Dendritic cell treated with granulocyte-macrophage colony-stimulating factor and Interleukin-4, amounts not matched to agents 40 ng/mL and 50 ng/mL, for 4 days (primary cell): ENCODE measurements at regions not wholly inside any gene's neighbourhood (a gene's known extent, or its start where the extent isn't known, plus 50 kb on each side); places are given as distances from the start of the nearest gene placed in this dataset.
"Not testable (repeated sequence)": the region's sequence is repeated elsewhere in the genome, so short reads cannot be mapped to it uniquely, and the experiment has no call there.

Experiments
- H3K27ac Mint-ChIP-seq: one replicate; pipeline ENCODE4 v1.8.0; 2022; ENCODE audit warnings: mild to moderate bottlenecking, mixed read lengths
- H3K27me3 Mint-ChIP-seq: one replicate; pipeline ENCODE4 v1.8.0; 2022; ENCODE audit warnings: mild to moderate bottlenecking, mixed read lengths
- H3K36me3 Mint-ChIP-seq: one replicate; pipeline ENCODE4 v1.8.0; 2022; ENCODE audit warnings: low read depth, mixed read lengths
- H3K4me1 Mint-ChIP-seq: one replicate; pipeline ENCODE4 v1.8.0; 2022; ENCODE audit warnings: low read depth, mixed read lengths
- H3K4me3 Mint-ChIP-seq: one replicate; pipeline ENCODE4 v1.8.0; 2022; ENCODE audit warnings: mild to moderate bottlenecking, moderate library complexity, mixed read lengths
- H3K9me3 Mint-ChIP-seq: one replicate; pipeline ENCODE4 v1.8.0; 2022; ENCODE audit warnings: mixed read lengths
- intact Hi-C: fragments of 100-400 bp; cut with micrococcal nuclease; formaldehyde crosslinking; loops from one replicate; pipeline ENCODE4 v1.15.0; 2022

GRCh38 chr13:90706631-90707030, 640.9 kb upstream of the MIR17HG start:
- H3K4me1 Mint-ChIP-seq, result peaks cover 5% of the 10 kb centered on the region
- intact Hi-C loops, result no loop called here
- no peaks in the 10 kb centered on the region for H3K9me3 Mint-ChIP-seq
- H3K4me3 Mint-ChIP-seq, result no peak overlapping the region
- H3K27ac Mint-ChIP-seq, result no peak overlapping the region
- H3K36me3 Mint-ChIP-seq, result no peaks in the 10 kb centered on the region
- no peaks in the 10 kb centered on the region for H3K27me3 Mint-ChIP-seq

- H3K9me3 Mint-ChIP-seq, result no peaks in the 10 kb centered on the region
- intact Hi-C loops, result no loop called here
- no peaks in the 10 kb centered on the region for H3K27me3 Mint-ChIP-seq
- H3K4me1 Mint-ChIP-seq, result peaks cover 11% of the 10 kb centered on the region
- no peaks in the 10 kb centered on the region for H3K36me3 Mint-ChIP-seq
- no peak overlapping the region for H3K27ac Mint-ChIP-seq
- H3K4me3 Mint-ChIP-seq, result no peak overlapping the region
Measured at GRCh38 chr13:90708128-90708527, 639.4 kb upstream of the MIR17HG start.

- Mint-ChIP-seq H3K4me1 (peaks cover 21% of the 10 kb centered on the region), H3K9me3 (no peaks in the 10 kb centered on the region), H3K36me3 (no peaks in the 10 kb centered on the region), H3K4me3 (no peak overlapping the region), H3K27ac (no peak overlapping the region), H3K27me3 (no peaks in the 10 kb centered on the region)
- intact Hi-C loops, result no loop called here
Measured at GRCh38 chr13:90709319-90709718, 638.2 kb upstream of the MIR17HG start.

GRCh38 chr13:90710164-90710759, 637.2 kb upstream of the MIR17HG start:
- intact Hi-C loops, result no loop called here
- Mint-ChIP-seq H3K27ac (no peak overlapping the region), H3K4me3 (no peak overlapping the region), H3K4me1 (peaks cover 21% of the 10 kb centered on the region), H3K27me3 (no peaks in the 10 kb centered on the region), H3K36me3 (no peaks in the 10 kb centered on the region), H3K9me3 (no peaks in the 10 kb centered on the region)

GRCh38 chr13:90713441-90714133, 633.9 kb upstream of the MIR17HG start:
- no peak overlapping the region for H3K4me3 Mint-ChIP-seq
- H3K9me3 Mint-ChIP-seq, result no peaks in the 10 kb centered on the region
- no peaks in the 10 kb centered on the region for H3K27me3 Mint-ChIP-seq
- no peaks in the 10 kb centered on the region for H3K36me3 Mint-ChIP-seq
- H3K27ac Mint-ChIP-seq, result no peak overlapping the region
- H3K4me1 Mint-ChIP-seq, result peaks cover 21% of the 10 kb centered on the region
- intact Hi-C loops, result no loop called here

GRCh38 chr13:90715485-90715884, 632.0 kb upstream of the MIR17HG start:
- Mint-ChIP-seq H3K9me3 (no peaks in the 10 kb centered on the region), H3K36me3 (no peaks in the 10 kb centered on the region), H3K4me3 (no peak overlapping the region), H3K27me3 (no peaks in the 10 kb centered on the region), H3K4me1 (peaks cover 18% of the 10 kb centered on the region), H3K27ac (no peak overlapping the region)
- intact Hi-C loops, result no loop called here

GRCh38 chr13:90717451-90717936, 630.0 kb upstream of the MIR17HG start:
- Mint-ChIP-seq H3K27me3 (no peaks in the 10 kb centered on the region), H3K36me3 (no peaks in the 10 kb centered on the region), H3K4me1 (peaks cover 16% of the 10 kb centered on the region), H3K27ac (no peak overlapping the region), H3K4me3 (no peak overlapping the region), H3K9me3 (peaks cover 6% of the 10 kb centered on the region)
- intact Hi-C loops, result no loop called here

- intact Hi-C loops, result no loop called here
- Mint-ChIP-seq H3K4me1 (no peaks in the 10 kb centered on the region), H3K4me3 (no peak overlapping the region), H3K9me3 (peaks cover 6% of the 10 kb centered on the region), H3K36me3 (no peaks in the 10 kb centered on the region), H3K27ac (no peak overlapping the region), H3K27me3 (no peaks in the 10 kb centered on the region)
Measured at GRCh38 chr13:90719461-90719860, 628.0 kb upstream of the MIR17HG start.

GRCh38 chr13:90721937-90722336, 625.5 kb upstream of the MIR17HG start:
- no peaks in the 10 kb centered on the region for H3K36me3 Mint-ChIP-seq
- no peaks in the 10 kb centered on the region for H3K4me1 Mint-ChIP-seq
- no peak overlapping the region for H3K27ac Mint-ChIP-seq
- H3K27me3 Mint-ChIP-seq, result no peaks in the 10 kb centered on the region
- H3K4me3 Mint-ChIP-seq, result no peak overlapping the region
- intact Hi-C loops, result no loop called here
- H3K9me3 Mint-ChIP-seq, result peaks cover 6% of the 10 kb centered on the region

GRCh38 chr13:90723381-90723780, 624.1 kb upstream of the MIR17HG start:
- Mint-ChIP-seq H3K4me1 (no peaks in the 10 kb centered on the region), H3K27ac (no peak overlapping the region), H3K27me3 (no peaks in the 10 kb centered on the region), H3K36me3 (no peaks in the 10 kb centered on the region), H3K9me3 (peaks cover 6% of the 10 kb centered on the region), H3K4me3 (no peak overlapping the region)
- intact Hi-C loops, result no loop called here

DNA sequence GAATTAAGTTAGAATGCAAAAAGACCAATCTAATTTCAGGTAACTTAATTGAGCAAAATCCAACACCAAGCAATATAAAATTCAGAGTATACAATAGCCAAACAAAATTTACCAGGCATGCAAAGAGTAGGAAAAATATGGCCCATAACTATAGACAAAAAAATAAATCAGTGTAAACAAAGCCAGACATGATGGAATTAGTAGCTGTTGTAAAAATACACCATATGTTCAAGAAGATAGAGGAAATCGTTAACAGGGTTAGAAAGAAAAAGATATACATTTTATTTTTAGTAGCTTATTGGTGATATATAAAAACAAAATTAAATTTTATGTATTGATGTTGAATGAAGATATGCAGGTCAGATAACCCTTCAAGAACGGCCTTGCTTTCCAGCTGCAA, 621.1 kb upstream of the MIR17HG start:
- Mint-ChIP-seq H3K9me3 (peaks cover 19% of the 10 kb centered on the region), H3K4me3 (no peak overlapping the region), H3K27me3 (no peaks in the 10 kb centered on the region), H3K36me3 (no peaks in the 10 kb centered on the region), H3K27ac (no peak overlapping the region), H3K4me1 (no peaks in the 10 kb centered on the region)
- intact Hi-C loops, result no loop called here

GRCh38 chr13:90732049-90732448, 615.4 kb upstream of the MIR17HG start:
- Mint-ChIP-seq H3K27ac (no peak overlapping the region), H3K9me3 (peaks cover 55% of the 10 kb centered on the region), H3K36me3 (no peaks in the 10 kb centered on the region), H3K4me3 (no peak overlapping the region), H3K4me1 (no peaks in the 10 kb centered on the region), H3K27me3 (no peaks in the 10 kb centered on the region)
- intact Hi-C loops, result no loop called here

DNA sequence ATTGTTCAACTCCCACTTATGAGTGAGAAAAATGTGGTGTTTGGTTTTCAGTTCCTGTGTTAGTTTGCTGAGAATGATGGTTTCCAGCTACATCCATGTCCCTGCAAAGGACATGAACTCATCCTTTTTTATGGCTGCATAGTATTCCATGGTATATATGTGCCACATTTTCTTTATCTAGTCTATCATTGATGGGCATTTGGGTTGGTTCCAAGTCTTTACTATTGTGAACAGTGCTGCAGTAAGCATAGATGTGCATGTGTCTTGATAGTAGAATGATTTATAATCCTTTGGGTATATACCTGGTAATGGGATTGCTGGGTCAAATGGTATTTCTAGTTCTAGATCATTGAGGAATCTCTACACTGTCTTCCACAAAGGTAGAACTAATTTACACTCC, 613.0 kb upstream of the MIR17HG start:
- H3K27ac Mint-ChIP-seq, intact Hi-C loops, H3K36me3 Mint-ChIP-seq, H3K4me3 Mint-ChIP-seq, H3K27me3 Mint-ChIP-seq, H3K4me1 Mint-ChIP-seq: not testable (repeated sequence)
- peaks cover 58% of the 10 kb centered on the region for H3K9me3 Mint-ChIP-seq

- no peaks in the 10 kb centered on the region for H3K27me3 Mint-ChIP-seq
- no peaks in the 10 kb centered on the region for H3K4me1 Mint-ChIP-seq
- intact Hi-C loops, result no loop called here
- H3K36me3 Mint-ChIP-seq, result no peaks in the 10 kb centered on the region
- no peak overlapping the region for H3K4me3 Mint-ChIP-seq
- peaks cover 28% of the 10 kb centered on the region for H3K9me3 Mint-ChIP-seq
- H3K27ac Mint-ChIP-seq, result no peak overlapping the region
Measured at GRCh38 chr13:90738881-90739280, 608.6 kb upstream of the MIR17HG start.

GRCh38 chr13:90740099-90740498, 607.4 kb upstream of the MIR17HG start:
- H3K27ac Mint-ChIP-seq, result no peak overlapping the region
- H3K27me3 Mint-ChIP-seq, result no peaks in the 10 kb centered on the region
- H3K4me3 Mint-ChIP-seq, result no peak overlapping the region
- no peaks in the 10 kb centered on the region for H3K4me1 Mint-ChIP-seq
- intact Hi-C loops, result no loop called here
- no peaks in the 10 kb centered on the region for H3K36me3 Mint-ChIP-seq
- H3K9me3 Mint-ChIP-seq, result peaks cover 21% of the 10 kb centered on the region
